Uterus (tissue), 3 donors: ENCODE measurements at regions not wholly inside any gene's neighbourhood (a gene's known extent, or its start where the extent isn't known, plus 50 kb on each side); places are given as distances from the start of the nearest gene placed in this dataset.

ENCODE experiments used
- DNase-seq, 2 donors: peaks; one replicate each; pipeline ENCODE4 v3.0.0-alpha.2; 2019 to 2020
- H3K27ac ChIP-seq, 2 donors: fragments of 200-600 bp; sonication (generic); 1 replicate in 1 of 2; 2 replicates in 1 of 2; pipeline ENCODE4 v1.5.1; 2016 to 2018
- H3K27me3 ChIP-seq, 2 donors: fragments of 200-600 bp; sonication (generic); one replicate each; pipeline ENCODE4 v1.5.1; 2018 to 2019; ENCODE audit warnings: control low read depth in 1 of 2
- H3K36me3 ChIP-seq, 2 donors: fragments of 200-600 bp; sonication (generic); one replicate each; pipeline ENCODE4 v1.5.1; 2019; ENCODE audit warnings: control low read depth in 1 of 2
- H3K4me1 ChIP-seq, 2 donors: fragments of 200-600 bp; sonication (generic); one replicate each; pipeline ENCODE4 v1.5.1; 2018 to 2019; ENCODE audit warnings: control low read depth in 1 of 2
- H3K4me3 ChIP-seq, 2 donors: fragments of 200-600 bp; sonication (generic); 1 replicate in 1 of 2; 2 replicates in 1 of 2; pipeline ENCODE4 v1.5.1; 2018 to 2019; ENCODE audit warnings: mild to moderate bottlenecking in 1 of 2
- H3K9me3 ChIP-seq, 2 donors: fragments of 200-600 bp; sonication (generic); one replicate each; pipeline ENCODE4 v1.5.1; 2019; ENCODE audit warnings: control low read depth in 1 of 2
- CTCF ChIP-seq, 4 experiments: fragments of 200-600 bp in 2 of 4; fragments of 450-650 bp in 2 of 4; sonication (generic) in 2 of 4; IDR thresholded peaks; one replicate each; pipeline ENCODE4 v1.5.1; 2016 to 2019; ENCODE audit warnings: antibody characterized with exemption in 4 of 4, mild to moderate bottlenecking in 2 of 4, moderate library complexity in 1 of 4
- POLR2A ChIP-seq, 2 donors: fragments of 450-650 bp; IDR thresholded peaks; one replicate each; pipeline ENCODE4 v1.6.1; 2016; ENCODE audit warnings: antibody characterized with exemption in 2 of 2, mild to moderate bottlenecking in 1 of 2, moderate library complexity in 1 of 2
- intact Hi-C: fragments of 100-400 bp; cut with DNase I; formaldehyde crosslinking; loops from one replicate; pipeline ENCODE4 v1.15.1; 2023; ENCODE audit warnings: low total_unique reads
- donor health status: DM: yes; HTN: yes; CAD: no.

DNA sequence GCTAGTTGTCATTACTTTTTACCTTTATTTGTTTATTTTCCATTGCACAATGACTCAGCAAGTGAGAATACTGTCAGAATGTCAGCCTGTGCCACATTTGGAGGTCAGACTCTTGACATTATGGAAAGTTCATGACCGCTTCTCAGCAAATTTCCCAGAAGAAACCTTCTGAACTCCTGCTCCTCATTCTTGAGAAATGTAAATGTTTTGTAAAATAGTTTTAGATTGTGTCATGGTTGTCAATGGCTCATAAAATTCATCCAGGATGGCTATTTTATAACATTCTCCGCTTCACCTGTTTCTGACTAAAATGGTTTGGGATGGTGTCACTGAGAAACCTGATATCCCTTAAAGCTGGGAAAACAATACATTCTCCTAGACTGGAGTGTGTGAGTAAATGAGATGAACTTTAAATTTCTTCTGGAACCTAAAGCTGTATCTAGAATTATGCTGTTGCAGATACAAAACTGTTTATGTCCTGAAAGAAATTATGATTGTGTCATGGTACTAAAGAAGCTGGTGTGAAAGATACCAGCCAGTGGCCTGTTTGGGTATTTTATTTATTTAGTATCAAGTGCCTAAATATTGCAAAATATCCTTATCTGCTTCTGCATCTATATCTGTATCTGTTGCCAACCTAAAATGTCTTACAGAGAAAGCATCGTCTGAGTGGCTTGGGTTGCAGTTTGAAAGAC lies 671.7 kb downstream of the GATA3 start:
- H3K27me3 ChIP-seq, result no peaks in the 10 kb centered on the region
- H3K27ac ChIP-seq, result no peak overlapping the region
- intact Hi-C loops, result no loop called here
- DNase-seq, result no peak
- no peaks in the 10 kb centered on the region for H3K4me1 ChIP-seq
- TF ChIP-seq POLR2A (IDR thresholded peaks at IDR 0.05) (no peak), CTCF (IDR thresholded peaks at IDR 0.05) (no peak)
- no peak overlapping the region for H3K4me3 ChIP-seq
- H3K9me3 ChIP-seq, result no peaks in the 10 kb centered on the region
- no peaks in the 10 kb centered on the region for H3K36me3 ChIP-seq

DNA sequence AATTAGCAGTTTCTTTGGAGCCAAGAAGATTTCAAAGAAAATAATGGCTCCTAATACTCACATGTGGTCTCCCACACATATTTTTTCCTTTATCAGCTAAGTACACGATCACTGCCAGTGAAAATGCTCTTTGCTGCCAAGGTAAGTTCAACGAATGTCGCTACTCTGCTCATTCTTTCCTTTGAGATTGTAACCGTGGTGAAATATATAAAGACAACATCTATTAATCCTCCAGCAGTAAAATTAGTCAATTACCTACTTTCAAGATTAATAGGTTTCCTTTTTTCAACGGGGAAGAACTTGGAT lies 672.2 kb downstream of the GATA3 start:
- no peaks in the 10 kb centered on the region for H3K27me3 ChIP-seq

DNA sequence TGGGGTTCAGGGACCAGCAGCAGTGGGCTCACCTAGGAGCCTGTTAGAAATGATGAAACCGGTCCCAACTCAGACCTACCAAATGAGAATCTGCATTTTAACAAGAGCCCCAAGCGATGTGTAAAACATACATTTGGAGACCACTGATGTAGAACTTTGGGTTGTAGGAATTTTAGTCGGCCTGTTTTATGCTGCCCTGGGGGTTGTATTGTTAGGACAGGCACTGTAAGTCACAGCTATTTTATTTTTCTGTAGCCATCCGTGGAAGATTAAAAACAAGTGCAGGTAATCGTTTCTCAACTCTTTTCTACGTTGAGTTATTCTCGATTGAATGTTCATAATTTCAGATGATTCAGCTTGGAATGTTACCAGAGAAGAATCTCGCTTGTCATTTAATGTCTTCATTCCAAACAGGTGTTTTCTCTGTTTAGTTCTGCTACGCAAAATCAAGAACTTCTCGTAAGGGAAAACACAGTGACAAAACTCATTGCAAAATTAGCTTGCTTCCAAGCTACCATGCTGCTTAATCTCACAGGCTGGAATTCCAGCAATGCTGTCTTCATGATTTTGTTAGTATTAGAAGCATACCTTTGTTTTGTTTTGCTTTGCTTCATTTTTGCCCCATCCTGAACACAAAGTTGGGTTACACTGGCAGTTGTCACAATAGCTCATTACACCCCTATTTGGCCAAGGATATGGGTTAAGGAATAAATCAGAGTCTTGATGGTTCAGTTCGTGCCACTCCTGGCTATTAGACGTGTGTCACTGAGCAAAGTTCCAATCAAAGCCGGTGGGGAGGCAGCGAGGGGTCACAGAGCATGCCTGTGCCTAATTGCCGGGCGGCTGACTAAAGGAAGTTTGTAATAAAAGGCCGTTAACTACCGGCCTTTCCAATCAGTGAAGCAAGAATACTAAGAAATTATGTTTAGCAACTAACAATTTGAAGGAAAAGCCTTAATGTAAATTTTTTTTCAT lies 676.9 kb downstream of the GATA3 start:
- H3K36me3 ChIP-seq, result no peaks in the 10 kb centered on the region
- no peaks in the 10 kb centered on the region for H3K27me3 ChIP-seq
- H3K4me3 ChIP-seq, result no peak overlapping the region
- no peak for TF ChIP-seq POLR2A (IDR thresholded peaks at IDR 0.05)
- TF ChIP-seq CTCF (IDR thresholded peaks at IDR 0.05), result no peak
- no peak overlapping the region for H3K27ac ChIP-seq
- intact Hi-C loops, result no loop called here
- H3K9me3 ChIP-seq, result no peaks in the 10 kb centered on the region
- DNase-seq, result no peak
- no peaks in the 10 kb centered on the region for H3K4me1 ChIP-seq

More for the DNA sequence above, 672.2 kb downstream of the GATA3 start:
- Histone ChIP-seq H3K4me1 (no peaks in the 10 kb centered on the region), H3K9me3 (no peaks in the 10 kb centered on the region), H3K36me3 (no peaks in the 10 kb centered on the region), H3K4me3 (no peak overlapping the region), H3K27ac (no peak overlapping the region)
- no peak for TF ChIP-seq CTCF (IDR thresholded peaks at IDR 0.05)
- TF ChIP-seq POLR2A (IDR thresholded peaks at IDR 0.05), result no peak
- DNase-seq, result no peak
- intact Hi-C loops, result no loop called here

DNA sequence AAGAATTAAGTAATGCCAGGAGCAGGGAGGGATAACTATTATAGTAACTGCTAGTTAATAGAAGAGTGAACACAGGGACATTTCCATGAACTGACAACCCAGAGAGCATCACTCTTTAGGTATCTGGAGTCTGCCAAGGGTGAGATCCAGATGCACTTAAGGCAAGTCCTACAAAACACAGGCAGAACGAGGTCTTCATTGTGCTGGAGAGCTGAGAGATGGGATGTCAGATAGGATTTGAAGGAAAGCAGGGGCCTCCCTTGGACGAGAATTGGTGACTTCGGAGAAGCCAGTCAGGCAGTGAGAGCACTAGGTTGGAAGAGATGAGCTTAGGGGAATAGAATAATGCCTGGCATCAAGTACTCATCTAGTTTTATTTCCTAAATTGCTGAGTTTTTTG lies 684.5 kb downstream of the GATA3 start:
- no peaks in the 10 kb centered on the region for H3K9me3 ChIP-seq
- DNase-seq, result no peak
- no peaks in the 10 kb centered on the region for H3K36me3 ChIP-seq
- TF ChIP-seq POLR2A (IDR thresholded peaks at IDR 0.05), result no peak
- no peak for TF ChIP-seq CTCF (IDR thresholded peaks at IDR 0.05)
- intact Hi-C loops, result no loop called here
- H3K27ac ChIP-seq, result no peak overlapping the region
- H3K4me1 ChIP-seq, result no peaks in the 10 kb centered on the region
- H3K4me3 ChIP-seq, result no peak overlapping the region
- no peaks in the 10 kb centered on the region for H3K27me3 ChIP-seq
